HG02678 (cell line): ENCODE measurements at regions not wholly inside any gene's neighbourhood (a gene's known extent, or its start where the extent isn't known, plus 50 kb on each side); places are given as distances from the start of the nearest gene placed in this dataset.

Experiments used
- ATAC-seq: cut with Tn5 transposase; IDR thresholded peaks from one replicate; pipeline ENCODE4 v1.9.1; 2021; ENCODE audit warnings: mild to moderate bottlenecking, moderate library complexity; ENCODE audit not compliant: unreplicated experiment

GRCh38 chr2:21915201-21915600 is 791.4 kb downstream of the TDRD15 start:
- no peak for ATAC-seq

- ATAC-seq, result no peak
Measured at GRCh38 chr2:21916934-21917522, 793.3 kb downstream of the TDRD15 start.

- ATAC-seq, result no peak
Measured at GRCh38 chr2:21920721-21921120, 797.0 kb downstream of the TDRD15 start.

GRCh38 chr2:21924640-21925285 is 801.0 kb downstream of the TDRD15 start:
- peak; percentile 52 for ATAC-seq

- ATAC-seq, result no peak
Measured at GRCh38 chr2:21928292-21928691, 804.5 kb downstream of the TDRD15 start.

- ATAC-seq, result no peak
Measured at GRCh38 chr2:21930226-21930625, 806.5 kb downstream of the TDRD15 start.

DNA sequence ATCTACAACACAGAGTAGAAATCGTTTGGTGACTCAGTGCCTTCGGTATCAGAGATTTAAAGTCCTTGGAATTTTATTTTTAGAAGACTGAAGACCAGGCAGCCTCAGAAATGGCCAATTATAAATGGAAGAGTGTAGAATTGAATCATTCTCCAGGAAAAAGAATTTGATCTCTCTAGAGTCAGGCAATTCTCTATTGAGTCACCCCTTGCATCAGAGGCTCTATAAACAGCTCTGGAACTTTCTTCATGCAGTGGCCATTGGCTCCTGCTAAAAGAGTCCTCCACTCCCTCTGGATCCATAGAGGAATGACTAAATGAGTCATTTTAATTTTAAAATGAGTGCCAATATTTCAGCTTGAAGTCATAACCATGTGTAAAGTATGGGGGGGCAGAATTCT is 816.2 kb downstream of the TDRD15 start:
- ATAC-seq, result no peak

DNA sequence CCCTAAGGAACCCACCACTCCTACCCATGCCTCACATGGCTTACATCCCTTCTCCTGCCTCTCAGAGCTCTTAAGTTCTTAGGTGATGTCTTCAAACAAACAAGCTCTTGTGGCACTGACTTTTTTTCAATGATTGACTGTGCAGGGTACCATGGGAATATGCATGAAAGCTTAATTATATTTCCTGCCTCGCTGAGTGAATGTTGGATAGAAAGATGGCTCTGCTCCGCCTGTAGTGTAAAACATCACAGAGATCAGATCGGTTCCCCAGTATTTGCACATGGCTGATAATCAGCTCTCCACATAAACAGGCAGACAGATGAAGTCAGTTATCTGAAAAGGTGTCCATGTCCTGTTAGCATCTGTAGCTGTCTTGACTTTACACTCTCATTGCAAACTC is 820.8 kb downstream of the TDRD15 start:
- ATAC-seq, result no peak

DNA sequence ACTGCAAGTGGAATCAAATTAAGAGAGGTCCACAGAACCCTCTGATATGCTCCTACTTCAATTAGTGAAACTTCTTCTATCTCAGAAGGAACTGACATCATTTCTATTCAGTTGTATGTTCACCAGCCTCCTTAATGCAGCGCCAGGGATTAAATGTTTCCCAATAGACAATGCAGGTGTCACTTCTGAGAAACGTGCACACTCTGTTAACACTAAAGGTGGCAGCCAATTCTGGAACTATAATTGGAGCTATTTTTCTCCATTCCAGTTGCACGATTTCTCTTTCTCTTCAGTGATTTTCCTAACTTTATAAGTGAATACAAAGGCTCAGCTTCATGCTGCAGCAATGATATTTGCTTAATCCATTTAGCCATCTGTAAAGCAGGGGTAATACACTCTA is 821.9 kb downstream of the TDRD15 start:
- ATAC-seq, result no peak

DNA sequence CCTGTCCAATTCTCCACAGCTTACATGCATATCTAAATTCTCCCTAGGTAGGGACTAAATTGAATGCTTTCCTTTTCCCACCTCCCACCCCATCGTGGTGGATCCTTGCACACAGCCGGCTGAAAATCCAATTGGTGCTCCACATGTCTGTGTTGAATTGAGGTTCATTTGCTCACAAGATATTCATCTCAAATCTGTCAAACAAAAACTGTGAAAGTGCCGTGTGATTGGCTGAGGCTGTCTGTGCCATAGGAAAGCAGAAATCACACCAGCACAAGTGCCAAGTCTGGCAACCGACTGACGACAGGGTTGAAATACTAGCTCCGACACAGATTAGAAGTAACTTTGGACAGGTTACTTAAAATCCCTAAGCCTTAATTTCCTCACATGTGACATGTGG is 823.3 kb downstream of the TDRD15 start:
- ATAC-seq, result no peak

- ATAC-seq, result no peak
Measured at GRCh38 chr2:21966139-21966538, 842.4 kb downstream of the TDRD15 start.

DNA sequence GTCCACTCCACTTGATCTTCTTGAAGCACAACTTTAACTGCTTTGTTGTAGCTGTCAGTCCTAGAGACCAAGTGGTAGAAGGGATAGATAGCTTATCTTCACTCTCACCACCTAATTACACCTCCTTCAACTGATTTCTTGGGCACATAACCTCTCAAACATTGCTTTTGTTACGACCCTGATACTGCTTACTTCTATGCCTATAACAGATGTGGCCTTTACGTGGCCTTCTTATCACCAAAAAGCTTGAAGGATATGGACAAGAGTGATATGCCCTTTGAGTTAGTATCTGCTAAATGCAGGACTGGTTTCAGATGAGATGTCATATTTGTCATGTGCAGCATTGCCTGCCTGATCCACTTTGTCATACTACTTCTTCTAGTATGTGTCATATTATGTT is 847.2 kb downstream of the TDRD15 start:
- ATAC-seq, result no peak

DNA sequence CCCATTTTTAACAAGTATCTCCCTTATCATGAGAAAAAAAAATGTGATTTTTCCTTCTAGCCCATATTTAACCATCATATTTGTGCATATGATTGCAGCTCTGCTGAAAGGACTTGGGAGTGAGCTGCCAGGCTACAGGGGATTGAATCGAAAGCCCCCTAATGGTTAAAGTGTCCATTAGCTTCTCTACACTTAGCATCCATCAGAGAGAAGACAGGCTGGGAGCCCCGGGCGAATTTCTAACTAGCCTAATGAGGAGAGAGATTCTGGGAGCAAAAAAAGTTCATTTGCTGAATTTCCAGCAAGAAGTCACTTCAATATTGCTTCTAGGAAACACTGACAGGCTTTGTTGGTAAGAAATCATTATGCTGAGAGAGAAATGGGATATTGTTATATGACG is 848.8 kb downstream of the TDRD15 start:
- ATAC-seq, result no peak

DNA sequence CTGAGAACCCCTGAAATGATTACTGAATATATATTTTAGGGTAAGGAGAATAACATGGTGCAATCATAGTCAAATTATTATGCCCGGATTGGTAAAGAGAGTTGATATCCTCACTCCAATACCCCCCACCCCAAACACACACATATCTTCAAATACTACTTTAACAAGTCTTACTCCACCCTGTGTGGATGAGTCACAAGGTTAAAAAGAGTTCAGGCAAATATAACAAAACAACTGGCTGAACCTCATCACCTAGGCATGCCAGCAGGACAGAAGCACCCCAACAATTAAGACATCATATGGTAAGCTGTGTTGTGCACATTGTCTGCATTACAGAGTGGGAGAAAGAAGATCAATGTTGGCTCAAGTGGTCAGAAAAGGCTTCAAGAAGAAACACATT is 857.4 kb downstream of the TDRD15 start:
- no peak for ATAC-seq

DNA sequence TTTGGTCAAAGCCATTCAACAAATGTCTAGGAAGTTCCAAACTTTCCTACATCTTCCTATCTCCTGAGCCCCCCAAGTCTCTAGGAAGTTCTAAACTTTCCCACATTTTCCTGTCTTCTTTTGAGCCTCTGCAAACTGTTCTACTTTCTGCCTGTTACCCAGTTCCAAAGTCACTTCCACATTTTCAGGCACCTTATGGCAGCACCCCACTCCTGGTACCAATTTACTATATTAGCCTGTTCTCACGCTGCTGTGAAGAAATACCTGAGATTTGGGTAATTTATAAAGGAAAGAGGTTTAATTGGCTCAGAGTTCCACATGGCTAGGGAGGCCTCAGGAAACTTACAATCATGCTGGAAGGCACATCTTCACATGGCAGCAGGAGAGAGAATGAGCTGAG is 869.2 kb downstream of the TDRD15 start:
- no peak for ATAC-seq

- ATAC-seq, result no peak
Measured at GRCh38 chr2:21996339-21996738, 872.6 kb downstream of the TDRD15 start.

DNA sequence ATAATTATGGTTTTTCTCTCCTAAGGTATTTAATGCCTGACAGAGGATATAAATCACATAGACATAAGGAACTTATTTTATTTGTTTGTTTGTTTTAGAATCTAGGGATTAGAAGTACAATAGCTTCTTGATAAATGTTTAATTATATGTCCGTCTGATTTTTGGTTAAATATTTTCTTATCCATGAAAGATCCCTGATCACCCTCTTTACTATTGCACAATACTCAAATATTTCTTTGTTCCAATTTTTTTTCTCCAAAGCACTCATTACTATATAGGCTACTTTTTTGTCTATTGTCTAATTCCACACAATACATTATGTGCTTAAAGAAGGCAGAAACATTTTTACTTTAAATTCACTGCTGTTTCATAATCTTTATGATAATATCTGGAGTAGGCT is 875.8 kb downstream of the TDRD15 start:
- ATAC-seq, result no peak

- no peak for ATAC-seq
Measured at GRCh38 chr2:22002066-22002465, 878.3 kb downstream of the TDRD15 start.

DNA sequence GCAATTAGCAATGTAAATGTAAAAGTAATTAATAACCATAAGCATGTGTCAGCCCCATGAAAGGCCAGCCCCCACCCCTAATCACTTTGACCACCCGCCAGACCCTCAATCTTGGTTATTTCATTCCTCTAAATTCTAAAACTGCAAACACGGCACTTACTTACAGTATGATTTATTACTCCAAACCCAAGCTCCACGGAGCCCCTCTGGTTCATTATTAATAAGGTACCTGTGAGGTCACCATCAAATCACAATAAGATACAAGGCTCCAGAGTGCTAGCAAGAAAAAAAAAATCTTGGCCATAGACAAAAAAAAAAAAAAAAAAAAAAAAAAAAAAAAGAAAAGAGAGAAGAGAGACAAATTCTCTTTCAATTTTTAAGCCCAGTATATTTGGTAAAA is 879.5 kb downstream of the TDRD15 start:
- ATAC-seq, result no peak

GRCh38 chr2:22011048-22011447 is 887.3 kb downstream of the TDRD15 start:
- ATAC-seq, result no peak

DNA sequence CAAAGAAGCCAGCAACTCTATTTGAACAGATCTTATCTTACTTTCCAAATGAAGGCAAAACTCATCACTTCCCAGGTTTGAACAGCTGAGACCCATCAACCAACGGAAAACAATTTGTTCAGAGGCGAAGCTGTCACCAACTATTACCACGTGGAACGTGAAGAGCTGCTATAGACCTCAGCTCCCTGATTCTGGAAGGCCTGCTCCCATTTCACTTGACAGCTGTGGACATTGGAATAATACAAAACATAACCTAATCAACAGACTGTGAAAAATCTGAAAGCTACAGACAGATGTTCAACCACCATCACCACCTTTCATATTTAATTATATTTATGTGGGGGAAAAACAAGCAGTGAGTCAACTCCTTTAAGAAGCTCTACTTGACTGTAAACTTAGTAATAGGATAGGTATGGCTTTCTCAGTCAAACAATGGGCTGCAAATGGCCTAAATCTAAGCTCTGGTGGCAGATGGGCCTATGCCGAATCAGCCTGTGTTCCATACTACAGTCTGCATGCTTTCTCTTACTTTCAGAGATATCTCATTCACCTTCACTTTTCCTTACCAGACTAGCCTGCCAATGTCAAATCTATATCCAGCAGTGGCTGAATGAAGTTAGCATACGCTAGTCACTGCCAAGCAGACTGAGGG is 896.4 kb downstream of the TDRD15 start:
- no peak for ATAC-seq

DNA sequence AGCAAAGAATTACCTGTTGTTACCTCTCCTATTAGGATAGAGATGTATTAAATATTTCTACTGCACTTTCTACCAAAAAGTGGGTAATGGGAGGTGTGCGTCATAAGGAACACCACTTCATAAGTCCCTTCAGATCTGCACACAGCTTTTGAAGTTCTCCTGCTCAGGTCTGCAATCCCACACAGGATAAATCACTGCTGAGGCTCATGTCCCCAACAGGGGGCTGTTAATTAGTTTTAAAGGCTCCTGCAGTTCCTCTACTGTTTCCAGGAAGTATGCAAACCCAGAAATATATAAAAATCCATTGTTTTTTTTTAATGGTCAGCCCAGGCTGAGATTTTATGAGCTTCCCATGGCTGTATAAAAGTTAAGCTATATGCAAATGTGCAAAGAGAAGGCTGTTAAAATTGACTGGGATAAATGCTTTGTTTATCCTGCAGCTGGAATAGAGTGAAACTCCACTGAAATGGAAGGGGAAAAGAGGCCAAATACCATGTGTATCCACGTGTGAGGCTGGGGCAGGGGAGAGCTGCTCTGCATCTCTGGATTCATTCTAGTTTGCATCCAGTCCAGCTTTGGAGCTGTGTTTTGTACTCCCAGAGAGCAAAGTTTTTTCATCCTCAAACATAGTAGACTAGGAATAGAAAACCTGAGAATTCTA is 903.7 kb downstream of the TDRD15 start:
- ATAC-seq, result no peak
